CD4-positive, alpha-beta T cell treated with Interleukin-1 beta for 1 hour (primary cell): ENCODE measurements at regions not wholly inside any gene's neighbourhood (a gene's known extent, or its start where the extent isn't known, plus 50 kb on each side); places are given as distances from the start of the nearest gene placed in this dataset.
"Not testable (repeated sequence)": the region's sequence is repeated elsewhere in the genome, so short reads cannot be mapped to it uniquely, and the experiment has no call there.

ENCODE experiments used
- DNase-seq, 2 donors: peaks; one replicate each; pipeline ENCODE4 v3.0.0-alpha.2; 2020 to 2022

DNA sequence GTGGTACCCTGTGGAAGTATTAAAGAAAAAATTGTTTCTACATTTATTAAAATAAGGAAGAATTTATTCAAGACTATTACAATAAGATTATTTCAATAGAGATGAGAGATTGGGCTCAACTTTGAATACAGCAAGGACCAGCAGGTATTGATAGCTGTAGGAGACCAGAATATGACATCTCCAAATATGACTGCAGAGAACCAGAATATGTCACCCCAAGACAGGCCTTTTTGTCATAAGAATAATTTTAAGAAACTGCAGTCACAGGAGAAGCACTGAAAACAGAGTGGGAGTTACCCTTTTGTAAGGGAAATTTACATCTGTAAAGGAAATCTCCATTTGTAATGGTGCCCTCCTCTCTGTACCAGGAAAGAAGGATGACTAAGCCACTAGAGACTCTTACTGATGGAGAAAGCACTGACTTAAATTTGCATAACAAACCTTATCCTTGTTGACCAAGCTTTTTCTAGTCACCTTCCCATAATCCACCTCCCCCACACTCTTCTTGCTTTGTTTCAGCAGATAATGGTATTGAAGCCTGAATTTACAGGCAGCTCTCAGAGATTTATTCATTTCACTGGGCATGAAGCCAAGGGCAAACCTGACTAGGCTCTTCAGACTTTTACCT is 145.1 kb upstream of the RMP24 start:
- DNase-seq, result no peak

DNA sequence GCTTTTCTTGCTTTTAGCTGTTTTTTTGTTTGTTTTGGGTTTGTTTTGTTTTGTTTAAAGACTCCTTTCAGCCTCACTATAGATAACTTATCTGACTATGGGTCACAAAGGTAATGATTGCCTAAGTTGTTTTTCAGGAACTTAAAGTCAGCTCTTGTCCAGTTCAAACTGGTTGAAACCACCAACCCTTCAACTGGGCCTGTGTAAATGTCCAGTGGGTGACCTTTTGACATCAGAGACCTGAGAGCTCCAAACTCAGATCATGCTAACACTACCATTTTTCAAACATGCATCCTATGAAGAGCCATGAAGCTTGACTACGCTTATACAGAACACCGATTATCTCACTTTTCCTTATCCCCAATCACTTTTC is 144.6 kb upstream of the RMP24 start:
- no peak for DNase-seq

GRCh38 chr18:35828591-35828990 is 143.9 kb upstream of the RMP24 start:
- no peak for DNase-seq

DNA sequence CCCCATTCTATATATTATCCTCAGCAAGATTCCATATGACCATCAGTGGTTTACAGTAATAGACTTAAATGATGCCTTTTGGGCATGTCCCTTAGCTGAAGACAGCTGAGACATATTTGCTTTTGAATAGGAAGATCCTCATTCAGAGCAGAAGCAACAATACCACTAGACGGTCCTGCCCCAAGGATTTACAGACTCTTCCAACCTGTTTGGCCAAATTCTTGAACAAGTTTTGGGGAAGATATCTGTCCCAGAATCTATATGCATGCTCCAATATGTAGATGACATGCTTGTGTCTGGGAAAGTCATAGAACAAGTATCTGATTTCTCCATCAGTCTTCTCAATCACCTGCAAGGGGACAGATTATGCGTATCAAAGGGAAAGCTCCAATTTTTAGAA is 137.1 kb upstream of the RMP24 start:
- no peak for DNase-seq

- DNase-seq, result peak; percentile 6 to 13
Measured at GRCh38 chr18:35835833-35836232, 136.6 kb upstream of the RMP24 start.

DNA sequence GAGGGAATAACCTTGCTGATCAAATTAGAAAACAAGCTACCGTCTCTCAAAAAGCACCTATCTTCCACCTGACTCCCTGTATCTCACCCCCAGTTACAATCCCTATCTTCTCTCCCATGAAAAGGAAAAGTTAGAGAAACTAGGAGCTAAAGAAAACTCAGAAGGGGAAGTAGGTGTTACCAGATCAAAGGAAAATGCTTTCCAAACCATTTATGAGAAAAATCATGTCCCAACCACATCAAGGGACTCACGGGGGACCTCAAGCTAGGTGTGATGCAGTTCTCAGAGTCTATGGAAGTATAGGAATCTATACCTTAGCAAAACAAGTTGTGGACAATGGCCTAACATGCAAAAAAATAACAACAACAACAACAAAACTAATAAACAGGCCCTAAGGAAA is 135.5 kb upstream of the RMP24 start:
- DNase-seq, result no peak

GRCh38 chr18:35837922-35838496 is 134.5 kb upstream of the RMP24 start:
- DNase-seq, result no peak

DNA sequence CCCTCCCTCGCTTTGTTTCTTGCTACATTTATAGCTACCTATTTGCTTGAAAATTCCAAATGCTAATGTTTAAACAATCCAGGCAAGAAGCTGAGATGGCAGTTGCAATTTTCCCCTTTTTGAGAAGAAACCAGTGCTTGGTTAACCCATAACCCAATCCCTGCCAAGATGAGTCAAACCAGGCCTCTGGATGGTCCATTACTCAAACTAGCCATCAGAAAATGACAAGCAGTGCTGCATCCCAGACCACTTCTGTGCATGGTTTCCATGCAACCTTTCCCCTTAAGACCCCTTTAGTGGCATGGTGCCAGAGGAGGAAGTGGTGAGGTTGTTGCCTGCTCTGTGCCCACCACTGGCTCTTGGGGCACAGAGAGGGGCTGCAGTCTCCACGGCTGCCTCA is 131.2 kb upstream of the RMP24 start:
- no peak for DNase-seq

- DNase-seq, result no peak
Measured at GRCh38 chr18:35842536-35842935, 129.9 kb upstream of the RMP24 start.

- DNase-seq, result not testable (repeated sequence)
Measured at GRCh38 chr18:35848321-35848720, 124.2 kb upstream of the RMP24 start.

DNA sequence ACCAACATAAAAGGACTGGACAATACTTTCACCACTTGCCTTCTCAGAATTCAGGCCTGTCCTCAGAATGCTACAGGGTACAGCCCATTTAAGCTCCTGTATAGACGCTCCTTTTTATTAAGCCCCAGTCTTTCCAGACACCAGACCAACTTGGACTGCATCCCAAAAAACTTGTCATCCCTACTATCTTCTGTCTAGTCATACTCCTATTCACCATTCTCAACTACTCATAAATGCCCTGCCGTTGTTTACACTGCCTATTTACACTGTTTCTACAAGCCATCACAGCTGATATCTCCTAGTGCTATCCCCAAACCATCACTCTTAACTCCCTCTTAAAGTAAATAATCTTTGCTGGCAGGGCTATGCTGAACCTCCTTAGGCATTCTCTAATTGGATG is 123.2 kb upstream of the RMP24 start:
- not testable (repeated sequence) for DNase-seq

- no peak for DNase-seq
Measured at GRCh38 chr18:35851286-35851970, 121.1 kb upstream of the RMP24 start.

DNA sequence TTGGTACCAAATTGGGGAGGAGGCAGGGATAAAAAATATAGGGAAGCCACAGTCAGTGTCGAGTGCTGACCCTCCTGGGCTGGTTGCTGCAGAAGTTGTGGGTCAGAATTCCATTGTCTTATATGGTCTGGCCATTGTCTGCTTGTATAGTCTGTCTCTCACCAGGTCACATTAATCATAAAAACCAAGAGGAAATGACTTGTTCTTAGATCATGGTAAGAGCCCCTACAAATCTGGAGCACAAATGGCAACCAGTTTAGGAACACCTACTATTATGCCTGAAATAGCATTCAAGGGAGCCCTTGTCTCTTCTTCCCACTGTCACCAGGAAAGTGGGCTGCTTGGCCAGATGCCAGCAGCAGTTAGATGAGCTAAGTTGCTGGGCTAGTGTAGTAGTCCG is 119.7 kb upstream of the RMP24 start:
- DNase-seq, result no peak

DNA sequence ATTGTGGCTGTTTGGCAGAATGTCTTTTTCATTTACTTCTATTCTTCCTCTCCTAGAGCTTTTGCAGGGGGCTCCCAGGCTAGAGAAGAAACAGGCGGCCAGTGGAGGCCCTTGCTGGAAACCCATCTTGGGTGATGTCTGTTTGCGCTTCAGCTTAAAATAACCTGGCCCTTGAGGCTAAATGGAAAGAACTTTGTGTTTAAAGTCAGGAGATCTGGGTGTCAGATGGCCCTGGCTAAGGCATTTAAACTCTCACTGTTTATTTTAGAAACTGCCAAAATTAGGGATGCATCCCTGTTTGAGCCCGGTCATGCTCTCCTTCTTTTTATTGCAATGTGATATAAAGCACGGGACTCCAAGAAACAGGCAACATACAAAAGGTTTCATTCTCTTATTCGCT is 118.4 kb upstream of the RMP24 start:
- DNase-seq, result no peak

DNA sequence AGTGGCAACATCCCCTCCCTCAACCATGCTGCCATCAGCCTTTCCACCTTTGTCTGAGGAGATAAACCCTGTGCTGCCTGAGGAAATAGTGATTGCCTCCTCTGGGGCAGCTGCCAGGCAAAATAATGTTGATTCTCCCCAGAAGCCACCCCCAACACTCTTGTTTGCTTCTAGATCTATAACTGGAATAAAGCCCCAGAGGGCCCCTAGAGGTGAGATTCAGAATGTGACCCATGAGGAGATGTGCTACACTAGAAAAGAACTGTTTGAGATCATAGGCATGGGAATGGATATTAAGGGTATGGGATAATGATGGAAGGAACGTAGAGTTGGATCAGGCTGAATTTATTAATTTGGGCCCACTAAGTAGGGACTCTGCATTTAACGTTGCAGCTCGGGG is 116.3 kb upstream of the RMP24 start:
- DNase-seq, result no peak

DNA sequence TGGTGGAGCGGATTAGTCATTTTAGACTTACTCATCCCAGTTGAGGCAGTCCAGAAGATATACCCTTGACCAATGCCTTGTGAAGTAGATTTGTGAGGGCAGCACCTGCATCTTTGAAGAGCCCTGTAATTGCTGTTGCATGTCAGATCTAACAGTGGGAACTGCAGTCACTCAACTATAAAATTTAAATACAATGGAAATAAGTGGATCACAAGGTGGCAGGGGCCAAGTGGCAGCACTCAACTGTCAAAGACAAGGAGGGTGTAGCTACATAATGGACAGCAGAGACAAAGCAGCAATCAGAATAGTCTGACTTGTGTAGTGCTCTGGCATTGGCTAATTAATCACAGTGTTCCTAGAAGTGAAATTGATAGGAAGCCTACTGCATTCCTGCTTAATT is 115.8 kb upstream of the RMP24 start:
- not testable (repeated sequence) for DNase-seq

DNA sequence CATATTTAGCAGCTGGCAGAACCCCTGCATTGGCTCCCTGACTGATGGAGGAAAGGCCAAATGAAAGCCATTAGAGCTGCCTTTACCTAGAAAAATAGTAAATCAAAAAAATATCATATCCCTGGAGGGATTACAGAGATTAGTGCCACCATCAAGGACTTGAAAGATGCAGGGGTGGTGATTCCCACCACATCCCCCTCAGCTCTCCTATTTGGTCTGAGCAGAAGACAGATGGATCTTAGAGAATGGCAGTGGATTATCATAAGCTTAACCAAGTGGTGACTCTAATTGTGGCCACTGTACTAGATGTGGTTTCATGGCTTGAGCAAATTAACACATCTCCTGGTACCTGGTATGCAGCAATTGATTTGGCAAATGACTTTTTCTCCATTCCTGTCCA is 114.9 kb upstream of the RMP24 start:
- DNase-seq, result not testable (repeated sequence)

DNA sequence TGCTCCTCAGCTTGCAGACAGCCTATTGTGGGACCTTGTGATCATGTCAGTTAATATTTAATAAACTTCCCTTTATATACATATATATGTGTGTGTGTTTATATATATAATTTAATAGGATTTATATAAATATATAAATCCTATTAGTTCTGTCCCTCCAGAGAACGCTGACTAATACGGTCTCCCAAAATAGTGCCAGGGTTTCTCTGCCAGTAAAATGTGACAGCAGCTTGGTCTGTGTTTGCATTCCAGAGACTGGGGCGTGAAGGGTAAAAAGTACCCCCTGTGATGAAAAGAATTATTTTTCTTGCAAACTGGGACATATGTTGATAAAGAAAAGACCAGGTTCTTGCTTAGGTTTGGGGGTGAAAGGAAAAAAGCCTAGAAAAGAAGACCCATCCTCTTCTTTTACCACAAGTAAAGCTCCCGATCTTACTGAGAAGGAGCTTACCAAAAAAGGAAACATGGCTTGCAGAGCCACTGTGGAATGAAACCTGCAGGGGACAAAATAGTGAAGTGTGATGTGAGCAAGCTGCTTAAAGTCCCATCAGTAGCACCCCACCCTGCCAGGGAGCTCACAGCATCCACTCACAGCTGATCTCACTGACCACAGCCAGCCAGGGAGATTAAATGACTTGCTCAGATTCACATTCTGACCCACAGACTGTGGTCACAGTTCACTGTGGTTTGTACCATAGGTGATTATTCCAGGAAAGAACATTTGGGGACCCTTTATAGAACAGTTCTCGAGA is 110.9 kb upstream of the RMP24 start:
- no peak for DNase-seq

DNA sequence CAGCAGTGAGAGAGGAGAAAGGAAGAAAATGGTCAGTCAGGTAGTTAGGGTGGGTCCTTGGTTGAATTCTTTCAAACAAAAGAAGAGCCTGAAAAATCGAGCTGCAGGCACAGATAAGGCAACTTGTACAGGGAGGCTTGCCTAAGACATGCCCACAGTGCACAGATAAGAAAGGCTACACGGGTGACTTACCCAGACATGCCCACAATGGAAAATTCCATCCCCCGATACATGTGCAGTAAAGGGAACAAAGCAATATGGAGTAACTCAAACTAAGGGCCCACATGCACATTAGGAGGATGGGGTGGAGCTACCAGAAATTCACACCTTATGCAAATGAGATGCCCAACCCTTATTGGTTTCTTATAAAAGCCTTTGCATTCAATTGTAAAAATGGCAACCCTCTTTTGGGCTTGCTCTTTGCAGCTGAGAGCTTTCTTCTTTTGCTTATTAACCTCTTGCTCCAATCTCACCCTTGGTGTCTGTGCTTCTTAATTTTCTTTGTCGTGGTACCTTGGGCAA is 110.3 kb upstream of the RMP24 start:
- DNase-seq, result no peak

DNA sequence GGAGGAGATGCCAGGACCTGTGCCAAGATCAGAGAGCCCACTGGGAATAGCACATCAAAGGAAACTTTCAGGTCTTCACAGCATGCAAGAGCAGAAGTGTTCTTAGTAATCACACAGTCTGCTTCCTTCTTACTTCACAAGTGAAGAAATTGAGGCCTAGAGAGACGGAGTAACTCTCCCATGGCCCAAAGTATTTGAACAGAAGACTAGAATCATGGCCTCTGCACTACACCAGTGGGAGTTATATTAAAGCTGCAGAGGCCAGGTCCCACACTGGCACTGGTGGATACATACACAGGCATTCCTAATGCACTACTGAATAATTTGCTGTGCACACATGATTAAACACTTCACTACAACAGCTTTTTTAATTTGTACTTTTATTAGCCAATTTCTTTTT is 107.6 kb upstream of the RMP24 start:
- no peak for DNase-seq

DNA sequence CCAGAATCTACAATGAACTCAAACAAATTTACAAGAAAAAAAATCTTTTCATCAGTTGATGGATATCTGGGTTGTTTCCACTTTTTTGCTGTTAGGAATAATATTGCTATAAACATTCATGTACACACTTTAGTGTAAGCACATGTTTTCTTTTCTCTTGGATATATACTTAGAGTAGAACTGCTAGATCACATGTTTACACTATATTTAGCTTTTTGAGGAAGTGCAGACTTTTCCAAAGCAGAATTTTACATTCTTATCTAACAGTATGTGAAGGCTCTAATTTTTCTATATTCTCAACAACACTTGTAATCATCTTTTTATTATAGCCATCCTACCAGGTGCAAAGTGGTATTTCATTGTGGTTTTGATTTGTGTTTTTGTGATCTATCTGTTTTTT is 103.6 kb upstream of the RMP24 start:
- DNase-seq, result no peak

DNA sequence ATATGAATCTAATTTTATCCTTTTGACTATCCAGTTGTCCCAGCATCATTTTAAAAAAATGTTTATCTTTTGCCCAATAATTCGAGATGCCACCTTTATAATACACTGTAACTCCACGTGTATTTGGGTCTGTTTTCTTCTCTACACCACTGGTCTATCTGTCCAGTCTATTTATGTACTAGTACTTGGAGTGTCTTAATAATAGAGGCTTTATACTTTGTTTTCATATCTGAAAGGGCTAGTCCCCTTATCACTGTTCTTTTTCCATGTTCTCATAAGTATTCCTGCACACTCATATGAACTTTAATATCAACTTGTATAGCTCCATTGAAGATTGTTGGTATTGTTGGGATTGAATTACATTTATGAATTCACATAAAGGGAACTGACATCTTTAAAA is 101.1 kb upstream of the RMP24 start:
- DNase-seq, result no peak

DNA sequence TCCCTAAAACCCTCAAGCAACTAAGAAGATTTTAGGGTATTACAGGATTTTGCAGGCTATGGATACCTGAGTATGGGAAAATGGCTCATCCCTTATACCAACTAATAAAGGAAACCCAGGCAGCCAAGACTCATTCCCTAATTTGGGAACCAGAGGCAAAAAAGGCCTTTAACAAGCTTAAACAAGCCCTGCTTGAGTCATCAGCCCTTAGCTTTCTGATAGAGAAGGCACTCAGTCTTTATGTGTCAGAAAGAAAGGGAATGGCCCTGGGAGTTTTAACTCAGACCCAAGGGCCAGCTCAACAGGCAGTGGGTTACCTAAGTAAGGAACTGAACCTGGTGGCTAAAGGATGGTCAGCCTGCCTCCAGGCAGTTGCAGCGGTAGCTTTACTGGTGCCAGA is 96.9 kb upstream of the RMP24 start:
- no peak for DNase-seq

- no peak for DNase-seq
Measured at GRCh38 chr18:35876243-35876642, 96.2 kb upstream of the RMP24 start.
